HEK293T (cell line): ENCODE measurements at regions not wholly inside any gene's neighbourhood (a gene's known extent, or its start where the extent isn't known, plus 50 kb on each side); places are given as distances from the start of the nearest gene placed in this dataset.

Experiments
- CTCF ChIA-PET: fragments of 350-600 bp; formaldehyde crosslinking; extraction: SDS; loops from one replicate; lab custom pipeline; 2021; ENCODE audit warnings: antibody characterized with exemption, inconsistent platforms; lab: Yijun Ruan, JAX
- POLR2A ChIA-PET: fragments of 350-600 bp; formaldehyde crosslinking; extraction: SDS; loops from one replicate; lab custom pipeline; 2020; ENCODE audit warnings: antibody characterized with exemption, inconsistent platforms; lab: Yijun Ruan, JAX
- DNase-seq: peaks from one replicate; pipeline ENCODE4 v3.0.0; 2012; ENCODE audit warnings: mixed read lengths; ENCODE audit errors: extremely low spot score
- ARNT ChIP-seq: fragments of 450-650 bp; IDR thresholded peaks from 2 replicates; pipeline ENCODE4 v1.6.1; 2017; ENCODE audit warnings: mild to moderate bottlenecking
- BHLHE40 ChIP-seq: fragments of 450-650 bp; IDR thresholded peaks from 2 replicates; pipeline ENCODE4 v1.6.1; 2016; ENCODE audit warnings: mild to moderate bottlenecking, moderate library complexity, borderline replicate concordance
- CTBP1 ChIP-seq: fragments of 450-650 bp; IDR thresholded peaks from 2 replicates; pipeline ENCODE4 v1.6.1; 2016; ENCODE audit warnings: borderline replicate concordance
- ELF4 ChIP-seq: fragments of 450-650 bp; IDR thresholded peaks from 2 replicates; pipeline ENCODE4 v1.6.1; 2017; ENCODE audit warnings: antibody characterized with exemption
- FOXA1 ChIP-seq: fragments of 450-650 bp; IDR thresholded peaks from 2 replicates; pipeline ENCODE4 v1.6.1; 2016; ENCODE audit warnings: mild to moderate bottlenecking
- FOXK2 ChIP-seq: fragments of 450-650 bp; IDR thresholded peaks from 2 replicates; pipeline ENCODE4 v1.6.1; 2016; ENCODE audit warnings: mild to moderate bottlenecking
- FOXM1 ChIP-seq: fragments of 450-650 bp; IDR thresholded peaks from 2 replicates; pipeline ENCODE4 v1.6.1; 2017; ENCODE audit warnings: mild to moderate bottlenecking, borderline replicate concordance
- HDGF ChIP-seq: fragments of 450-650 bp; IDR thresholded peaks from 2 replicates; pipeline ENCODE4 v1.6.1; 2017; ENCODE audit warnings: antibody characterized with exemption, borderline replicate concordance
- L3MBTL2 ChIP-seq: fragments of 450-650 bp; conservative IDR thresholded peaks from 2 replicates; pipeline ENCODE4 v1.6.1; 2016; ENCODE audit warnings: mild to moderate bottlenecking
- LEF1 ChIP-seq: fragments of 450-650 bp; IDR thresholded peaks from 2 replicates; pipeline ENCODE4 v1.6.1; 2017; ENCODE audit warnings: mild to moderate bottlenecking, borderline replicate concordance
- NFRKB ChIP-seq: fragments of 450-650 bp; IDR thresholded peaks from 2 replicates; pipeline ENCODE4 v1.6.1; 2016; ENCODE audit warnings: mild to moderate bottlenecking, moderate library complexity
- SP1 ChIP-seq: fragments of 450-650 bp; IDR thresholded peaks from 2 replicates; pipeline ENCODE4 v1.6.1; 2017
- SUZ12 ChIP-seq: fragments of 450-650 bp; IDR thresholded peaks from 2 replicates; pipeline ENCODE4 v1.6.1; 2016; ENCODE audit warnings: mild to moderate bottlenecking
- TARDBP ChIP-seq: fragments of 450-650 bp; IDR thresholded peaks from 2 replicates; pipeline ENCODE4 v1.6.1; 2016
- ZNF384 ChIP-seq: fragments of 450-650 bp; IDR thresholded peaks from 2 replicates; pipeline ENCODE4 v1.6.1; 2016
- TF ChIP-seq, protein P1 (sequence below): fragments of 450-650 bp; IDR thresholded peaks from 2 replicates; pipeline ENCODE4 v1.6.1; 2016

- TF ChIP-seq ZNF384 (no peak), CTBP1 (no peak), FOXM1 (no peak), NFRKB (no peak), LEF1 (no peak), L3MBTL2 (no peak), SUZ12 (no peak), FOXK2 (no peak), FOXA1 (no peak), ELF4 (no peak), HDGF (no peak), BHLHE40 (no peak), TARDBP (no peak), ARNT (no peak), SP1 (no peak)
- TF ChIP-seq, protein P1, sequence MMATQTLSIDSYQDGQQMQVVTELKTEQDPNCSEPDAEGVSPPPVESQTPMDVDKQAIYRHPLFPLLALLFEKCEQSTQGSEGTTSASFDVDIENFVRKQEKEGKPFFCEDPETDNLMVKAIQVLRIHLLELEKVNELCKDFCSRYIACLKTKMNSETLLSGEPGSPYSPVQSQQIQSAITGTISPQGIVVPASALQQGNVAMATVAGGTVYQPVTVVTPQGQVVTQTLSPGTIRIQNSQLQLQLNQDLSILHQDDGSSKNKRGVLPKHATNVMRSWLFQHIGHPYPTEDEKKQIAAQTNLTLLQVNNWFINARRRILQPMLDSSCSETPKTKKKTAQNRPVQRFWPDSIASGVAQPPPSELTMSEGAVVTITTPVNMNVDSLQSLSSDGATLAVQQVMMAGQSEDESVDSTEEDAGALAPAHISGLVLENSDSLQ = no peak
- ChIA-PET POLR2A (no interaction called here), CTCF (no interaction called here)
- no peak for DNase-seq
Observed at GRCh38 chr5:153030755-153031725, 459.4 kb upstream of the GRIA1 start.

DNA sequence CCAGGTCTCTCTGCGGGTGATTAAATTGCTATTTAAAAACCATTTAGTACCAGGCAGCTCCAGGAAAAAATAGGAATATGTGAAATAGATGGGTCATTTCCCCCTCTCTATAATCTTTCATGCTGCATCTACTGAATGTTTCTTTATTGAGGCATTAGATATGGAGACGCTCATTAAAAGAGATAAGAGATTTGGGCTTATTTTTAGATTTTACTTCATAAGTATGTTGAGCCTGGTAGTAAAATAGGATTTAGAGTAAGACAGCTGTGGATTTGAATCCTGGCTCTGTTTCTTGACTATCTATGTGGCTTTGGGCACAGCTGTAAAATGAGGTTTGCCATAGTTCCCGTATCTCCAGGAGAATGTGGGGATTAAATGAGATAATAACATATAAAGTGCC is 451.0 kb upstream of the GRIA1 start:
- ChIA-PET POLR2A (no interaction called here), CTCF (no interaction called here)
- DNase-seq = no peak
- TF ChIP-seq CTBP1 (no peak), FOXA1 (no peak), ARNT (no peak), NFRKB (no peak)

DNA sequence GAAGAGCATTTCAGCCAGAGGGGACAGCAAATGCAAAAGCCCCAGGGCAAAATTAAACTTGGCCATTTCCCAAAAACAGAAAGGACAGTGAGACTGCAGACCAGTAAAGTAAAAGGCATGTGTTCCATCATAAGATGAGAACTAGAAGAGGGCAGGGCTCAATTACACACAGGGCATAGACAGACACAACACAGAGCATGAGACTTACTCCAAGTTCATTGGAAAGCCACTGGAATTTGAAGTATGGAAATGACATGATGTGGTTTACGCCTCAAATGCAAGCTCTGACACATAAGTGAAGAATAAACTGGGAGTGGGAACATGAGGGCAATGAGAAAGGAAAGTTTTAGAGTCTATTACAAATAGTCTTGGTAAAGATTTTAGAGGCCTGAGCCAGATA is 446.6 kb upstream of the GRIA1 start:
- ChIA-PET CTCF (no interaction called here), POLR2A (no interaction called here)
- no peak for DNase-seq
- TF ChIP-seq CTBP1 (no peak), FOXK2 (no peak), ARNT (no peak), BHLHE40 (no peak), NFRKB (no peak), HDGF (no peak), L3MBTL2 (no peak), LEF1 (no peak), ZNF384 (no peak), ELF4 (no peak), SP1 (no peak), FOXM1 (no peak), FOXA1 (no peak)
- TF ChIP-seq, protein P1 = no peak

- ChIA-PET CTCF (no interaction called here), POLR2A (no interaction called here)
- no peak for DNase-seq
- TF ChIP-seq LEF1 (no peak), L3MBTL2 (no peak), FOXK2 (no peak), CTBP1 (no peak), ELF4 (no peak), HDGF (no peak), ZNF384 (no peak), SUZ12 (no peak), BHLHE40 (no peak), FOXA1 (no peak), NFRKB (no peak), FOXM1 (no peak), SP1 (no peak), ARNT (no peak), TARDBP (no peak)
- TF ChIP-seq, protein P1 = no peak
Observed at GRCh38 chr5:153050496-153051179, 439.8 kb upstream of the GRIA1 start.

GRCh38 chr5:153066281-153066680 is 424.2 kb upstream of the GRIA1 start:
- TF ChIP-seq NFRKB (no peak), FOXK2 (no peak), ARNT (no peak)
- DNase-seq = no peak
- POLR2A ChIA-PET = no interaction called here
- CTCF ChIA-PET = no interaction called here

GRCh38 chr5:153067869-153068268 is 422.6 kb upstream of the GRIA1 start:
- CTCF ChIA-PET = no interaction called here
- DNase-seq = no peak
- POLR2A ChIA-PET = no interaction called here
- TF ChIP-seq ELF4 (no peak), FOXM1 (no peak)
- TF ChIP-seq, protein P1 = no peak
